Loucy (cell line): ENCODE measurements at regions not wholly inside any gene's neighbourhood (a gene's known extent, or its start where the extent isn't known, plus 50 kb on each side); places are given as distances from the start of the nearest gene placed in this dataset.

Source experiments
- CTCF ChIP-seq: fragments of 200-600 bp; sonication (generic); conservative IDR thresholded peaks from 2 replicates; pipeline ENCODE4 v1.5.1; 2014; ENCODE audit warnings: mild to moderate bottlenecking, antibody characterized with exemption, low read length
- EZH2phosphoT487 ChIP-seq: fragments of 200-600 bp; IDR thresholded peaks from 2 replicates; pipeline ENCODE4 v1.6.1; 2018; ENCODE audit warnings: antibody characterized with exemption, mild to moderate bottlenecking, moderate library complexity, borderline replicate concordance

GRCh38 chr2:12897181-12897580, 180.4 kb downstream of the TRIB2 start:
- TF ChIP-seq CTCF (no peak), EZH2phosphoT487 (no peak)
